Neural crest cell (in vitro differentiated cells): ENCODE measurements at regions not wholly inside any gene's neighbourhood (a gene's known extent, or its start where the extent isn't known, plus 50 kb on each side); places are given as distances from the start of the nearest gene placed in this dataset.

Source experiments
- DNase-seq: peaks from one replicate; pipeline ENCODE4 v3.0.0; 2021; ENCODE audit warnings: low read depth, mixed read lengths, low spot score
- H3K27ac Mint-ChIP-seq: one replicate; pipeline ENCODE4 v1.8.0; 2021; ENCODE audit warnings: mild to moderate bottlenecking, mixed read lengths; ENCODE audit not compliant: unreplicated experiment
- H3K27me3 Mint-ChIP-seq: 2 replicates; pipeline ENCODE4 v1.8.0; 2021; ENCODE audit warnings: low read depth, mild to moderate bottlenecking, mixed read lengths
- H3K36me3 Mint-ChIP-seq: 2 replicates; pipeline ENCODE4 v1.8.0; 2021; ENCODE audit warnings: low read depth, mild to moderate bottlenecking, mixed read lengths
- H3K4me1 Mint-ChIP-seq: 2 replicates; pipeline ENCODE4 v1.8.0; 2021; ENCODE audit warnings: mixed read lengths
- H3K4me3 Mint-ChIP-seq: one replicate; pipeline ENCODE4 v1.8.0; 2021; ENCODE audit warnings: mild to moderate bottlenecking, mixed read lengths
- H3K9me3 Mint-ChIP-seq: 2 replicates; pipeline ENCODE4 v1.8.0; 2021; ENCODE audit warnings: mixed read lengths
- TF ChIP-seq, protein P1 (sequence below): fragments of 200-600 bp; sonication (generic); conservative IDR thresholded peaks from 2 replicates; pipeline ENCODE4 v1.5.0; 2021; ENCODE audit warnings: antibody characterized with exemption, mild to moderate bottlenecking

DNA sequence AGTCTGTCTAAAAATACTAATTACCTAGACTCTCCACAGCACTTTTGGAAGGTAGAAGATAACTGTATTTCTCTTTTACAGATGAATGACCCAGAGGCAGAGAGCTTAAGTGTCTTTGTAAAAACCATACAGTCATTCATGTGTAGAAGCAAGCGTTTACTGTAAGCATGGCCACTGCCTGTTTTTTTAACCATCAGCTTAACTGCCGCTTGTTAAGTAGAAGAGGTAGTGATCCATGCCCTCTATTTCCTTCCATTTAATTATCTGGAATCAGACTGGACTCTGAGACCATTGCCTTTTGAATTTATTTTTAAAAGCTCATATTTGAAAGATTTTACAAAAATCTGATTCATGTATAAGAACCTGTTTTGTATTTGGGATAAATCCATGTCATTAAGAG, 111.2 kb upstream of the TECRL start:
- TF ChIP-seq, protein P1, sequence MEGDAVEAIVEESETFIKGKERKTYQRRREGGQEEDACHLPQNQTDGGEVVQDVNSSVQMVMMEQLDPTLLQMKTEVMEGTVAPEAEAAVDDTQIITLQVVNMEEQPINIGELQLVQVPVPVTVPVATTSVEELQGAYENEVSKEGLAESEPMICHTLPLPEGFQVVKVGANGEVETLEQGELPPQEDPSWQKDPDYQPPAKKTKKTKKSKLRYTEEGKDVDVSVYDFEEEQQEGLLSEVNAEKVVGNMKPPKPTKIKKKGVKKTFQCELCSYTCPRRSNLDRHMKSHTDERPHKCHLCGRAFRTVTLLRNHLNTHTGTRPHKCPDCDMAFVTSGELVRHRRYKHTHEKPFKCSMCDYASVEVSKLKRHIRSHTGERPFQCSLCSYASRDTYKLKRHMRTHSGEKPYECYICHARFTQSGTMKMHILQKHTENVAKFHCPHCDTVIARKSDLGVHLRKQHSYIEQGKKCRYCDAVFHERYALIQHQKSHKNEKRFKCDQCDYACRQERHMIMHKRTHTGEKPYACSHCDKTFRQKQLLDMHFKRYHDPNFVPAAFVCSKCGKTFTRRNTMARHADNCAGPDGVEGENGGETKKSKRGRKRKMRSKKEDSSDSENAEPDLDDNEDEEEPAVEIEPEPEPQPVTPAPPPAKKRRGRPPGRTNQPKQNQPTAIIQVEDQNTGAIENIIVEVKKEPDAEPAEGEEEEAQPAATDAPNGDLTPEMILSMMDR, result no peak
- Mint-ChIP-seq H3K36me3 (no peaks in the 10 kb centered on the region), H3K9me3 (peaks cover 2% of the 10 kb centered on the region)

DNA sequence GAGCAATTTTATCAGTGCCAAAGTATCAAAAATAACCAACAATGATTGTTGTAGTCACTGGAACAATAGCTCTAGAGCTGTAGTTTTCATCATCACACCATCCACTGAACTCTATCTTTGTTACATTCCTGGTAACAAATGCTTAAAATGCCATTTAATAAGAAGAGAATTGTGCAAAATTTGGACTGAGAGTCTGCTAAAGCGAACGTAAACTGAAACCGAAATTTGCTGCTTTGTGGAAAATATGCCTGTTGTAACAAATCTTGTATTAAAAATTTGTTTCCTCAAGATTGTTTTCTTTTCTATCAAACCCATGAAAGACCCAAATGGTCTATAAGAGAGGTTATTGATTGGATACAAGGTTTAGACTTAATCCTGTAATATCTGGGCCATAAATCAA, 109.3 kb upstream of the TECRL start:
- Mint-ChIP-seq H3K4me1 (no peaks in the 10 kb centered on the region), H3K9me3 (peaks cover 2% of the 10 kb centered on the region), H3K4me3 (no peak overlapping the region), H3K27ac (no peak overlapping the region), H3K36me3 (no peaks in the 10 kb centered on the region), H3K27me3 (no peaks in the 10 kb centered on the region)
- TF ChIP-seq, protein P1, result no peak
- no peak for DNase-seq

More for the DNA sequence above, 111.2 kb upstream of the TECRL start:
- Mint-ChIP-seq H3K27me3 (no peaks in the 10 kb centered on the region), H3K4me3 (no peak overlapping the region), H3K4me1 (no peaks in the 10 kb centered on the region), H3K27ac (no peak overlapping the region)
- DNase-seq, result no peak

- no peak overlapping the region for H3K4me3 Mint-ChIP-seq
- peaks cover 2% of the 10 kb centered on the region for H3K9me3 Mint-ChIP-seq
- no peaks in the 10 kb centered on the region for H3K27me3 Mint-ChIP-seq
- DNase-seq, result no peak
- H3K4me1 Mint-ChIP-seq, result no peaks in the 10 kb centered on the region
- no peaks in the 10 kb centered on the region for H3K36me3 Mint-ChIP-seq
- no peak overlapping the region for H3K27ac Mint-ChIP-seq
- TF ChIP-seq, protein P1, result no peak
Observed at GRCh38 chr4:64516176-64516575, 106.9 kb upstream of the TECRL start.

- H3K9me3 Mint-ChIP-seq, result peaks cover 12% of the 10 kb centered on the region
- H3K27ac Mint-ChIP-seq, result no peak overlapping the region
- H3K27me3 Mint-ChIP-seq, result no peaks in the 10 kb centered on the region
- no peaks in the 10 kb centered on the region for H3K36me3 Mint-ChIP-seq
- no peak for DNase-seq
- TF ChIP-seq, protein P1, result no peak
- H3K4me1 Mint-ChIP-seq, result no peaks in the 10 kb centered on the region
- no peak overlapping the region for H3K4me3 Mint-ChIP-seq
Observed at GRCh38 chr4:64508089-64508488, 98.8 kb upstream of the TECRL start.

- TF ChIP-seq, protein P1, result no peak
- H3K4me3 Mint-ChIP-seq, result no peak overlapping the region
- no peaks in the 10 kb centered on the region for H3K36me3 Mint-ChIP-seq
- H3K27me3 Mint-ChIP-seq, result no peaks in the 10 kb centered on the region
- H3K9me3 Mint-ChIP-seq, result no peaks in the 10 kb centered on the region
- H3K27ac Mint-ChIP-seq, result no peak overlapping the region
- no peaks in the 10 kb centered on the region for H3K4me1 Mint-ChIP-seq
- DNase-seq, result no peak
Observed at GRCh38 chr4:64503945-64504675, 94.9 kb upstream of the TECRL start.
